HG03378 (cell line): ENCODE measurements at regions not wholly inside any gene's neighbourhood (a gene's known extent, or its start where the extent isn't known, plus 50 kb on each side); places are given as distances from the start of the nearest gene placed in this dataset.
"Not testable (repeated sequence)": the region's sequence is repeated elsewhere in the genome, so short reads cannot be mapped to it uniquely, and the experiment has no call there.

Source experiments
- ATAC-seq: cut with Tn5 transposase; IDR thresholded peaks from one replicate; pipeline ENCODE4 v1.9.1; 2021; ENCODE audit warnings: mild to moderate bottlenecking, moderate library complexity; ENCODE audit not compliant: unreplicated experiment

DNA sequence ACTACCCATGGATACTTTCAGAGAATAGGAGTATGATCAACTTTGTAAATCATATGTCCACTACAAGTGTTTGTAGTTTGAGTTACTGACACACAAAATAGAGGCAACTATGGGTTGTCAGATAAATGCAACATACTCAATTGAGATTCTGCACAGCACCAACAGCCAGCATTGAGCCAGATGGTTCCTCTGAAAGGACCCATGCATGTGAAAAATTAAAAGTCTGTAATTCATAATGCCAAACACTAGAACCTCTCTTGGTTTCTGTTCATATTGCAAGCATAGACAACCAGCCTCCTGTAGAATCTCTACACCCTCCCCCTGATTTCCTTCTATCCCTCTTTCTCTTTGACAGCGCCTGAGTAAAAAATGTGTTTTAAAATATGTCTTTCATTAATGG, 831.0 kb downstream of the C12orf50 start:
- no peak for ATAC-seq

DNA sequence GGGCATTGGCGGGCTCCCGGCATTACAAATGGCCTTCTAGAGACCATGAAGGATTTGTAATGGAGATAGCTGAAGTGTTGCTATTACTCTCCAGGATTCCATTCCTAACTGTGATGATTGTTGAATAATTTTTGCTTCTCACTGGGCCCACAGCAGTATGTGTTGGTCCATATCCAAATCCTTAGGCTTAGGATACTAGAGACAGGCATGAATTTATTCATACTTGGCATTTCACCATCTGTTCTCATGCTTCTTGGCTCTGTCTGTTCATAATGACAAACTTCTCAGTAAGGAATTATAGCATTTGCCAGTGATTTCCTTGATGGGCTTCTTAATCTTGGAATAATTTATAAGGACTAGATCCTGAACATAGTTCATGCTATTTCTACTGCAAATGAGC, 832.9 kb downstream of the C12orf50 start:
- ATAC-seq = no peak

DNA sequence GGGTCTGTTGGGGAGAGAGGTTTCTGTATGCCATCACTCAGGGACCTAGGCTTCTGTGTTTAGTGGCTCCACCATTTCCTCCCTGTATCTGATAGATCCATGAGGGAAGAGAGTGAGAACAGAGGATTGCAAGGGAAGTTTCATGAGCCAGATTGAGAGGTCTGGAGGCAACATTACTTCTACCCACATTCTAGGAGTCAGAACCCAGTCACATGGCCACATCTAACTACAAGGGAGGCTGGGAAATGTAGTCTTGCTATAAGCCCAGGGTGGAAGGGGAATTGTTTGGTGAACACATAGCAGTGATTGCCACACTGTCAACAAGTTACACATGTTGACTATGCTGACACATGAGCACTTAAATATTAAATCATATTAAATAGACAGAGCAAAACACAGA, 834.8 kb downstream of the C12orf50 start:
- not testable (repeated sequence) for ATAC-seq

DNA sequence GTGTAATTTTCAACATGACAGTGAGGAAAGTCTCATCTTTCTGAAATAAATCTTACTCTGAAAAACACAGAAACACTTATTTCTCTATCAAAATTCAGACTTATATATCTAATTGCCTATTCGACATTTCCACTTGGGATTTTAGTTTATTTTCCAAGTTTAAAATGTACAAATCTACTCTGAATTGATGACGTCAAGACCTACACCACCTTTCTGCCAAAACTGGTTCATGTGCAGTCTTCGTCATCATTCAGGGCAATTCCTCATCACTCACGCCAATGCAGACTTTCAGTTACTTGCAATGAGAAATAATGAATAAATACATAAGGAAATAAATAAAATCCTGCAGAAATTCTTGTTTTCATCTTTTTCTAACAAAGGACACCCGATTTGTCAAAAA, 843.8 kb downstream of the C12orf50 start:
- no peak for ATAC-seq

DNA sequence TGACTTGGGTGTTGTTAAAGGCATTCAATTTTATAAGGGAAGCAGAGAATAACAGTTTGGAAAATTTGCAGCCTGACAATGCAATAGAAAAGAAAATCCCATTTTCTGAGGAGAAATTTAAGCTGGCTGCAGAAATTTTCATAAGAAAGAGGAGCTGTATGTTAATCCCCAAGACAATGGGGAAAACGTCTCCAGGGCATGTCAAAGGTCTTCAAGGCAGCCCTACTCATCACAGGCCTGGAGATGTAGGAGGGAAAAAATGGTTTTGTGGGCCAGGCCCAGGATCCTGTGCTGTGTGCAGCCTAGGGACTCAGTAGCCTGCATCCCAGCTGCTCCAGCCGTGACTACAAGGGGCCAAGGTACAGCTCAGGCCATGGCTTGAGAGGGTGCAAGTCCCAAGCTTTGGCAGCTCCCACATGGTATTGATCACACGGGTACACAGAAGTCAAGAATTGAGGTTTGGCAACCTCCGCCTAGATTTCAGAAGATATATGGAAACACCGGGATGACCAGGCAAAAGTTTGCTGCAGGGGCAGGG, 846.4 kb downstream of the C12orf50 start:
- no peak for ATAC-seq

DNA sequence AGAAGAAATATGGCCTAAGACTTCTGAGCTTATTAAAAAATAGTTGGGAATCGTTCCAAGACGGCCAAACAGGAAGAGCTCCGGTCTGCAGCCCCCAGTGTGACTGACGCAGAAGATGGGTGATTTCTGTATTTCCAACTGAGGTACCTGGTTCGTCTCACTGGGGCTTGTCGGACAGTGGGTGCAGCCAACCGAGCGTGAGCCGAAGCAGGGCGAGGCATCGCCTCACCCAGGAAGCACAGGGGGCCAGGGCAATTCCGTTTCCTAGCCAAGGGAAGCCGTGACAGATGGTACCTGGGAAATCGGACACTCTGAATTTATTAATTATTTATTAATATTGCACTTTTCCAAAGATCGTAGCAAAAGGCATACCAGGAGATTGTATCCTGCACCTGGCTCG, 857.8 kb downstream of the C12orf50 start:
- no peak for ATAC-seq

DNA sequence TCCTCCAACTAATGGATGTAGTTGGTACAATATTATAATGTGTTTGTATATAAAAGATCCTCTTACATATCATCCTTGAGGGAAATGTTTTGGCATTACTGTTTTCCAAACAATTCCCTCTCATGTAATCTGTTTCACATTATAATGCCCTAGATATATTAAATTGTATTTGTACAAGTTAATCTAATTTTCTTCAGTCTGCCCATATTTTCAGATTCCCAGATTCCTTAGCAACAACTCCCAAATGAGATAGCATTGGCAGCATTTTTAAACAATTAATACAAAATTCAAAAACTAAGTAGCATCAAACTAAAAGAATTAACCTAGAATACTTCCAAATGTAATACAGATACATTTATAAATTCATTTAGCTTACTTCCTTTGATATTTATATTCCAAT, 860.2 kb downstream of the C12orf50 start:
- ATAC-seq = no peak

DNA sequence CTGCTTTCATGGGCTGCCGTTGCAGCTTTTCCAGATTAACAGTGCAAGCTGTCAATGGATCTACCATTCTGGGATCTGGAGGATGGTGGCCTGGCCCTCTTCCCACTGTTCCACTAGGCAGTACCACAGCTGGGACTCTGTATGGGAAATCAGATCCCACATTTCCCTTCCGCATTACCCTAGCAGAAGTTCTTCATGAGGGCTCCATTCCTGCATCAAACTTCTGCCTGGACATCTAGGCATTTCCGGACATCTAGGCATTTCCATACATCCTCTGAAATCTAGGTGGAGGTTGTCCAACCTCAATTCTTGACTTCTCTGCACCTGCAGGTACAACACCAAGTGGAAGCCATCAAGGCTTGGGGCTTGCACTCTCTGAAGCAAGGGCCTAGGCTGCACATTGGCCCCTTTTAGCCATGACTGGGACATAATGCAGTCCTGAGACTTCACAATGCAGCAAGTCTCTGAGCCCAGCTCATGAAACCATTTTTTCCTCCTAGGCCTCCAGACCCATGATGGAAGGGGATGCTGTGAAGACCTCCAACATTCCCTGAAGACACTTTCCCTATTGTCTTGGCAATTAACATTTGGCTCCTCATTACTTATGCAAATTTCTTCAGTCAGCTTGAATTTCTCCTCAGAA, 863.3 kb downstream of the C12orf50 start:
- ATAC-seq = no peak

DNA sequence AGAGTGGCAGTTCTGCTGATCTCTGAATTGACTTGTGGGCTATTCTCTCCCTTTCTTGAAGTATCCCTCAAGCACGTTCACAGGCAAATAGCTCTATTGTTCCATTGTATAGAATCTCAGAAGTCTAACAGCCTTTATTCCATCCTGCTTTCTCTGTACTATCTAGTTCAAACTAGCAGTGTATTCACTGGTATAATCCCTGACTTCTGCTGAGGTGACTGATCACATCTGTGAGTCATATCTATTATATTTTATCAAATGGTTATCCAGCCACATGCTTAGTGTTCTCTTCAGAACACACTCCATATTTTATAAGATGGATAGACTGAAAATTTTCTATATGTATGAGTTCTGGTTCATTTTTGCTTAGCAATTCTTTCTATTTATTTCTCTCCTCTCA, 866.1 kb downstream of the C12orf50 start:
- ATAC-seq = no peak

DNA sequence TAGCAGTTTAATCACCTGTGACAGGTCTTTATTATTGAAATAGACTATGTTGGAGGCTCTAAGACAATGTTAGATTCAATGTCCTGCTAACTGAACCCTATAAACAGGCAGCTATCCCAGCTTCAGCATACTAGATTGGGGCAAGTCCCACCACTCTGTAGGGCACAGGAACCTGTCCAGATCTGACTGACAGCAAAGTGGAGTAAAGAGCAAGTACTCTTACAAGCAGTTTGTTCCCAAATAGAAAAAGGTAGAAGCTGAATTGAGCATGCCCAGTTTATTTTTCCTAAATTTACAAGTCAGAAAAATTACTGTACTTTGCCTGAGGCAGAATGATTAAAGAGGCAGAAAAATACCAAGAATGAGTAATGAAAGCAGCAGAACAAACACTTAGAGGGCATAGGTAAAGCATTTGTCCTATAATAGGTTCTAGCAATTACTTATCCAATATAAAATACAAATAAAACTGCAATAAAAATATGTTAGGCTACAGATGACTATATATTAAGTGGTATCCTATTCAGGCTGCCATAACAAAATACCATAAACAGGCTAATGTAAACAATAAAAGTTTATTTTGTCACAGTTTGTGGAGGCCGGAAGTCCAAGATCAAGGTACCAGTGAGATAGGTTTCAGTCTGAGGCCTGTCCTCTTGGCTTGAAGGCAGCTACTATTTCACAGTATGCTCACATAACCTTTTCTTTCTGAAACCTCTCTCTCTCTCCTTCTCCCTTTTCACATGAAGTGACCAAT, 868.2 kb downstream of the C12orf50 start:
- ATAC-seq = no peak

DNA sequence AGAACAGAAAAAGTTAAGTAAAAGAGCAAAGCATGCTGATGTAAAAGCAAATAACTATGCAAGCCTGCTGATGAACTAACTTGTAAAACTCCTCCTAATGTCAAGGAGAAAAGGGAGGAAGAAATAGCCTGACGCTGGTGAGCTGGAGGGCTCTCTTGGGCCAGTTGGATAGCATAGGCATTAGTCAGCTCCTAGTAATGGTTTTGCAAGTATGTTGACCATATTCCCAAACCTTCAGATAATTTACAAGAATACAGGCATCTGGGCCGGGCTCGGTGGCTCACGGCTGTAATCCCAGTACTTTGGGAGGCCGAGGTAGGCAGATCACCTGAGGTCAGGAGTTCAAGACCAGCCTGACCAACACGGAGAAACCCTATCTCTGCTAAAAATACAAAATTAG, 871.4 kb downstream of the C12orf50 start:
- ATAC-seq = no peak

DNA sequence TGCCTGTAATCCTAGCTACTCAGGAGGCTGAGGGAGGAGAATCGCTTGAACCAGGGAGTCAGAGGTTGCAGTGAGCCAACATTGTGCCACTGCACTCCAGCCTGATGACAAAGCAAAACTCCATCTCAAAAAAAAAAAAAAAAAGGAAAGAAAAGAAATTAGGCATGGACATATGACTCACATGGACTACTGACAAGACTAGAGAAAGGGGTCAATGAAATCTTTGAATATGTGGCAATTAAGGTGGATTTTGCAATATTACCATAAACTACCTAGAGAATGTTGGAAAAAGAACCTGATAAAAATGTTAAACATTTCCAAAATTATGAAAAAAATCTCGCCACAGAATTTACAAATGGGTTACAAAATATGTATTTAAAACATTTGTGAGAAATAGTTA, 873.6 kb downstream of the C12orf50 start:
- ATAC-seq = no peak

DNA sequence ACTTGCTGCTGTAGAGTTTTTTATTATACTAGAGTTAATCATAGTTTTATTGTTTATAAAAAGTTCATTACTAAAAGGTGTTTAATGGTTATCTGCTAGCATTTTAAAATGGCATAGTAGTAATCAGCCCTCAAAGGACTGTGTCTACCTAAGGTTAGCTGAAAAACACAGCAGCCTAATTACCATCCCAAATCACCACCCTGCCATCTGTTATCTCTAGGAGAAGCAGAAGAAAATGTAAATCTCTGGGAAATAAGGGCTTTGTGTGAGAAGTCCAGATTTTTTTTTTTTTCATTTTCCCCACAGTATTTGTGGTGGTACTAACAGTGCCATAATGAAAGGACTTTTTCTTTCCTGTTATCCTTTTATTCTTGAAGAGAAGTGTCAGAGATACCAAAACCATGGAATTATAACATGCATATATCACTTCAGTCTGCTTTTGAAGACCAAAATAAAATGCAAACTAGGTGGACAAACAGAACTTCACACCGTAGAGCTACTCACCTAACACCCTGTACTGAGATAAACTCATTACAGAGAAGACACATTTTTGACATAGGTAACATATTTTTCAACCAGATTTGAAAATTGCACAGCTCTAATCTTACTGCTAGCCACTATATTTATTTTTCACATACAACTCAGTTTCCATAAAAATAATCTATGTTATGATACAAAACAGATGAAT, 876.2 kb downstream of the C12orf50 start:
- no peak for ATAC-seq

DNA sequence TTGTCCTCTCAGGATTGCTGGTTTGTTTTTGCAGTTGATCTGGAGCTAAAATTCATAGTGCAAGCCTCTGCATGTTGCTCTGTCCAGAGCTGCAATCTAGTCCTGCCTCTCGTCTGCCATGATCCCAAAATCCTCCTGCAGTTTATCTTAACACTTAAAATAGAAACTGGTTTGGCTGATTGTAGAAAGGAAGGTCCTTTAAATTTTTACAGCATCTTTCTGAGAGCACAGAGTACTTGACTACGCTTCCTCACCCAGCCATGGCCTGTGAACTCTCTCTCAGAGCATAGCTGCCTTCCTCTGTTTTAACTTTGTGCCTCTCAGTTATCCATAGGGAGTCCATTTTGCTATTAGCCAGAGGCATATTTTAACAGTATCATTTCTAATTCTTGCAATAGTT, 877.1 kb downstream of the C12orf50 start:
- no peak for ATAC-seq

DNA sequence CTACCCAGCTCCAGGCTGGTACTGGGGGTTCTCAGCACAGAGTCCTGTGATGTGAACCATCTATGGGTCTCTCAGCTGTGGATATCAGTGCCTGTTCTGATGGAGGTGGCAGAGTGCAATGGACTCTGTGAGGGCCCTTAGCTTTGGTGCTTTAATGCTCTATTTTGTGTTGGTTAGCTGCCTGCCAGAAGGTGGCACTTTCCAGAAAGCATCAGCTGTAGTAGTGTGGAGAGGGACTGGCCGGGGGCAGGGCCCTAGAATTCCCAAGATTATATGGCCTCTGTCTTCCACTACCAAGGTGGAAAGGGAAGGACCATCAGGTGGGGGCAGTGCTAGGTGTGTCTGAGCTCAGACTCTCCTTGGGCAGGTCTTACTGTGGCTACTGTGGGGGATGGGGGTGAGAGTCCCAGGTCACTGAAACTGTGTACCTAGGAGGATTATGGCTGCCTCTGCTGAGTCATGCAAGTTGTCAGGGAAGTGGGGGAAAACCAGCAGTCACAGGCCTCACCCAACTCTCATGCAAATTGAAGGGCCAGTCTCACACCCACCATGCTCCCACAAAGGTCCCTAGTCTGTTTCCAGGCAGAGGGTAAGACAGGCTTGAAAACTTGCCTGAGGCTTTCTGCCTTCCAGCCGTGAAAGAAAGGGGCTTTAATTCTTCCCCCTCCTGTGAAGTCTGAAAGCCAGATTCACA, 878.1 kb downstream of the C12orf50 start:
- peak; percentile 88 for ATAC-seq

DNA sequence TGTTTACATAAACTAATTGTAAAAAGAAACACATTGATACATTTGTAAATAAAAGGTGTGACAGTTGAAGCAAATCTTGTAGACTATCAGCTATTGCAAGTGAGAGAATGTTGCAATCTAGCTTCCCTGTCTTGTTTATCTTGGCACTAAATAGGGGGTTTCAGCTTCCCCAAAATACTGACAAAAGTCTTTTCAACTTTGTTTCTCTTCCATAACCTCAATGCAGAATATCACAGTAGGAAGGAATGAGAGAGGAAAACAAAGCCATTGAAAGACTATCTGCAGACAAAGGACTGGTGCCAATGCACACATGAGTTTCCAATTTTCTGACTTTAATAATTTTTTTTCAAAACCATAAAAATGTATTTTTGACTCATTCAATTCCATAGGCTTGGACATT, 886.2 kb upstream of the MGAT4C start:
- ATAC-seq = no peak

DNA sequence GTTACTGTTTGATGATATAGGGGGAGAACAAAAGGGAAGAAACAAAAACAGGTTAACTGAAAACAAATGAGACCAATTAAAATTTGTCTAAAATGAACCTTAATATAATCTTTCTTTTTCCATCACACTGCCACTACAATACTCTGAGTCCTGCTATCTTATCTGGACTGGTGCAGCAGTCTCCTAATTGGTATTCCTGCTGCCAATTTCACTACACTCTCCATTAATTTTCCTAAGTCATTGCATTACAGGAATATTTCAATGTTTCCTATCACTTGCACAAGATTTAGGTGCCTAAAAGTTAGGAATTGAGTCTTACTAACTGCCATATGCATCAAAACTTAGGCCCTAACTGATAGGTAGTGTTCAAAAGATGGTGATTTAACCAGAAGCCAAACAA, 884.9 kb upstream of the MGAT4C start:
- ATAC-seq = no peak

DNA sequence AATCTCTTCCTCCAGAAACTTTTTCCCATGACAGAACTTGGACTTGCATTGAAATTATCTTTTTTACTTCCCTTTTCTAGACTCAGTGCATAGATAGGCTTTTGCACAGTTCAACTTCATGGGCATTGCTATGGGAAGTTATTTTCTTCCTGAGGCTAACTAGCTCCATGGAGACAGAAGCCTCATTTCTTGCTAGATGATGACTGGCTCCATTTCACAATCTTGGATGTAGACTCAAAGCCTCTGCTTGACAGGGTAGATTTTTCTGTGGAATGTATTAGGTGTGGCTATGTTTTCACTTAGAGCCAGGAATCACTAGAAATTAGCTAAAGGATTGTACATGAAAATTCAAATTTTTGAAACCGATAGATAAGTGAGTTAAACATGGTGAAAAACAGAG, 884.1 kb upstream of the MGAT4C start:
- ATAC-seq = no peak

DNA sequence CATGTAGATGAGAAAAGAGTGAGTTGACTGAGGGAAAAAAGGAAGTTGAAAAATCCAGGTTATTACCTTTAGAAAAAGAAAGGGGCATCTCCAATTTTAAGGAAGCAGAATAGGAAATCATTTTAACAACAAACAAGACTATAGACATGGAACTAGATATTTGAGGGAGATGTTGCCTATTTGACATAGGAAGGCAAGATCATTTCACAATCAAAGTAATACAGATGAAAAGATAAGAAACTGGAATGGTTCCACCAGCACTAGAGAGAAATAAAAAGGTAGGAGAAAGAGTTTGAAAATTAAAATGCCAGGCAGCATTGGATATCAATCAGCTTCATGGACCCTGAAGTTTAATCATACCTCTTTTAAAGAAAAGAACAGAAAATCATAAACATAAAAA, 881.0 kb upstream of the MGAT4C start:
- ATAC-seq = no peak

DNA sequence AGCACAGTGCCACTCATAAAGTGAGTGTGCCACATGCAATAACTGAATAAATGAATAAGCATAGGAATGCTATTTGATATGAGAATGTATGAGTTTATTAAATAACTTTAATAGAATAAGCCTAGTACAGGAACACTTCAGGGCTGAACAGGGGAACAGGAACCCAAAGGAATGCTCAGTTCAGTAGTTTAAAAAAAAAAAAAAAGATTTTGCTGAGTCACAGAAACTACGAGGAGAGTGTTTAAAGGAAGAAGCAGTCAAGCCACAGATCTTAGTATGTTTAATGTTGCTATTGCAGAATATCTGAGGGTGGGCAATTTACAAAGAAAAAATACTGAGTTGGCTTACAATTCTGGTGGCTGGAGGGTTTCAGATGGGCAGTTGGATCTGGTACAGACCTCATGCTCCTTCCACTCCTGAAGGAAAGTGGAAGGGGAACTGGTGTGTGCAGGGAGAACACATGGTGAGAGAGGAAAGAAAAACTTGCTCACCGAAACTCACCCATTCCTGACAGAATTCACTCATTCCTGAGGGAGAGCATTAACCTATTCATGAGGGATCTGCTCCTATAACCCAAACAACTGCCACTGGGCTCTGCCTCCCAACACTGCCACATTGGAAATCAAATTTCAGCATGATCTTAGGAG, 880.3 kb upstream of the MGAT4C start:
- no peak for ATAC-seq

DNA sequence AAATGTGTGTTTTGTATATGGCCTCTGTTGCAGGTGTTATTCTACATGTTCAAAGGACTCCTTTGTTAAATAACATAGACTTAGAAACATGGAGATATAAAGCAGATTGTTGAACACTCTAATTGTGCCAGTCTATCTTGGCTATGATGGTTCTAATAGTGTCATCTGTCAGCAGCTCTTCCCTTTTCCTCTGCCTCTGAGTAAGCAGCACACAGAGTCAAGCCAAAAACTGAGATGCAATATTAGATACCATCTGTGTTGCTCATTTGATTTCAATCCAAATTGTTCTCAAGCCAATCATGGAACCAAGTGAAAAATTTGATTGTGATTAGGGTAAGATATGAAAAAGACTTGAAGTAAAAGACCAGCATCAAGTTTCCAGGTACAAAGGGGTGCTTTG, 871.1 kb upstream of the MGAT4C start:
- no peak for ATAC-seq
